ENCODE measurements at regions not wholly inside any gene's neighbourhood (a gene's known extent, or its start where the extent isn't known, plus 50 kb on each side); places are given as distances from the start of the nearest gene placed in this dataset.

- no peak overlapping the region for H3K27ac ChIP-seq (replicated peaks)
- no peak for TF ChIP-seq CTCF (IDR thresholded peaks at IDR 0.05; ENCODE audit: borderline replicate concordance)
- no peaks in the 10 kb centered on the region for H3K27me3 ChIP-seq (ENCODE audit: low read depth)
- intact Hi-C loops (cut with micrococcal nuclease), result no loop called here
- peaks cover 9% of the 10 kb centered on the region for H3K4me1 ChIP-seq
- no peak overlapping the region for H3K4me3 ChIP-seq
- H3K36me3 ChIP-seq, result no peaks in the 10 kb centered on the region
- no peak for DNase-seq
- H3K9me3 ChIP-seq (replicated peaks), result peaks cover 7% of the 10 kb centered on the region
These were observed 273.7 kb downstream of the CETN3 start for GRCh38 chr5:90135779-90136378.

GRCh38 chr5:90134892-90135291 is 274.7 kb downstream of the CETN3 start:
- Histone ChIP-seq H3K36me3 (no peaks in the 10 kb centered on the region), H3K27ac (replicated peaks) (peak overlapping the region; percentile 19), H3K4me3 (no peak overlapping the region), H3K4me1 (peaks cover 9% of the 10 kb centered on the region), H3K9me3 (replicated peaks) (peaks cover 6% of the 10 kb centered on the region), H3K27me3 (ENCODE audit: low read depth) (no peaks in the 10 kb centered on the region)
- TF ChIP-seq CTCF (IDR thresholded peaks at IDR 0.05; ENCODE audit: borderline replicate concordance), result no peak
- intact Hi-C loops (cut with micrococcal nuclease), result no loop called here
- peak; percentile 51 for DNase-seq

- H3K27ac ChIP-seq (replicated peaks), result peak overlapping the region; percentile 19
- no peak overlapping the region for H3K4me3 ChIP-seq
- intact Hi-C loops (cut with micrococcal nuclease), result no loop called here
- peaks cover under 1% of the 10 kb centered on the region for H3K9me3 ChIP-seq (replicated peaks)
- TF ChIP-seq CTCF (IDR thresholded peaks at IDR 0.05; ENCODE audit: borderline replicate concordance), result no peak
- no peaks in the 10 kb centered on the region for H3K27me3 ChIP-seq (ENCODE audit: low read depth)
- H3K4me1 ChIP-seq, result peaks cover 9% of the 10 kb centered on the region
- no peak for DNase-seq
- no peaks in the 10 kb centered on the region for H3K36me3 ChIP-seq
These were observed 275.2 kb downstream of the CETN3 start for GRCh38 chr5:90134381-90134780.

- Histone ChIP-seq H3K27ac (replicated peaks) (no peak overlapping the region), H3K4me3 (no peak overlapping the region), H3K4me1 (peaks cover 9% of the 10 kb centered on the region), H3K9me3 (replicated peaks) (no peaks in the 10 kb centered on the region), H3K36me3 (no peaks in the 10 kb centered on the region), H3K27me3 (ENCODE audit: low read depth) (no peaks in the 10 kb centered on the region)
- no peak for DNase-seq
- TF ChIP-seq CTCF (IDR thresholded peaks at IDR 0.05; ENCODE audit: borderline replicate concordance), result no peak
- intact Hi-C loops (cut with micrococcal nuclease), result no loop called here
These were observed 275.6 kb downstream of the CETN3 start for GRCh38 chr5:90133941-90134340.

GRCh38 chr5:90131383-90132133 is 278.0 kb downstream of the CETN3 start:
- no peak for DNase-seq
- TF ChIP-seq CTCF (IDR thresholded peaks at IDR 0.05; ENCODE audit: borderline replicate concordance), result no peak
- Histone ChIP-seq H3K9me3 (replicated peaks) (no peaks in the 10 kb centered on the region), H3K27ac (replicated peaks) (peak overlapping the region; percentile 18), H3K36me3 (no peaks in the 10 kb centered on the region), H3K4me1 (peaks cover 9% of the 10 kb centered on the region), H3K4me3 (no peak overlapping the region), H3K27me3 (ENCODE audit: low read depth) (no peaks in the 10 kb centered on the region)
- intact Hi-C loops (cut with micrococcal nuclease), result no loop called here

Data from left ventricle myocardium inferior (tissue), 1 donor.